GM12873 (cell line): ENCODE measurements at regions not wholly inside any gene's neighbourhood (a gene's known extent, or its start where the extent isn't known, plus 50 kb on each side); places are given as distances from the start of the nearest gene placed in this dataset.

Source experiments
- CTCF ChIP-seq: IDR thresholded peaks from 2 replicates; pipeline ENCODE4 v1.5.1; 2012; ENCODE audit warnings: low read depth, mild to moderate bottlenecking, moderate library complexity, low read length, control low read depth; ENCODE audit not compliant: insufficient read depth; ENCODE audit errors: missing control alignments

- TF ChIP-seq CTCF: no peak
These were observed 166.6 kb upstream of the SOX4 start for GRCh38 chr6:21426841-21427490.

- TF ChIP-seq CTCF: no peak
These were observed 164.3 kb upstream of the SOX4 start for GRCh38 chr6:21429291-21429690.

- no peak for TF ChIP-seq CTCF
These were observed 162.0 kb upstream of the SOX4 start for GRCh38 chr6:21431526-21431925.

- TF ChIP-seq CTCF: no peak
These were observed 156.9 kb upstream of the SOX4 start for GRCh38 chr6:21436625-21437024.

- TF ChIP-seq CTCF: no peak
These were observed 156.0 kb upstream of the SOX4 start for GRCh38 chr6:21437581-21437980.

GRCh38 chr6:21438237-21438985, 155.1 kb upstream of the SOX4 start:
- no peak for TF ChIP-seq CTCF

GRCh38 chr6:21438986-21439352, 154.6 kb upstream of the SOX4 start:
- TF ChIP-seq CTCF: no peak
